Neural progenitor cell (in vitro differentiated cells): ENCODE measurements at regions not wholly inside any gene's neighbourhood (a gene's known extent, or its start where the extent isn't known, plus 50 kb on each side); places are given as distances from the start of the nearest gene placed in this dataset.

Experiments used
- CTCF ChIP-seq: fragments of 200-600 bp; sonication (generic); IDR thresholded peaks from 2 replicates; pipeline ENCODE4 v1.5.1; 2017; ENCODE audit warnings: antibody characterized with exemption, mild to moderate bottlenecking
- EZH2phosphoT487 ChIP-seq: fragments of 200-600 bp; sonication (generic); IDR thresholded peaks from 2 replicates; pipeline ENCODE4 v1.6.1; 2017; ENCODE audit warnings: antibody characterized with exemption

DNA sequence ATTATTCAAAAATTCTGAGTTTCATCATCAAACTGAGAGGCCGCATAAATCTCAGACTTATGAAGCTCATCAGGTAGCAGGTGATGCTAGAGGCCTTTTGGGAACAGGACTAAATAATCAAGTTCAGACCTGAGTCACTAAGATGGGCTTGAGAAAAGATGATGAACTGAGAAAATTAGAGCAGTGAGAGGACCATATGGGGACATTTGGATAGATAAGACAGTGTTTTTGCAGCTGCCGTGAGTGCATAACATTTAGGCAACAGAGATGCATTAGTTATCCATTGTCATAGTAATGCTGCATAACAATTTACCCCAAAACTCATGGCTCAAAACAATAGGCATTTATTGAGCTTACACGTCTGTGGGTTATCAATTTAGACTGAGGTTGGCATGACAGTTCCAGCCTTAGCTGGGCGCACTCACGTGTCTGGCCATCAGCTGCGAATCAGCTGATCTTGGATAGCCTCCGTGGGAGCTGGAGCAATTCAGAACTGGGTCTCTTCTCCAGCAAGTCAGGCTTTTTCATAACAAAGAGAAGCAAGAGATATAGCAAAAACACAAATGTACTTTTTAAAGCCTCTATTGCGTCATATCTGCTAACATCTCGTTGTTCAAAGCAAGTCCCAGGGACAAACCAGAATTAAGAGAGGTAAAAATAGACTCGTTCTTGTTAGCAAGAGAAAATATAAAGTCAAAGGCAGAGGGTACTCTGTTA is 72.8 kb downstream of the CAPZA3 start:
- TF ChIP-seq CTCF (no peak), EZH2phosphoT487 (no peak)
